HepG2 (cell line): ENCODE measurements at regions not wholly inside any gene's neighbourhood (a gene's known extent, or its start where the extent isn't known, plus 50 kb on each side); places are given as distances from the start of the nearest gene placed in this dataset.

Experiments used
- CC2D1A ChIP-seq: sonication (generic); formaldehyde crosslinking; IDR thresholded peaks from 2 replicates; pipeline ENCODE4 v1.8.1; 2023; ENCODE audit warnings: mild to moderate bottlenecking, missing genetic modification reagents
- FOXA3 ChIP-seq: IDR thresholded peaks from 2 replicates; pipeline ENCODE4 v1.6.1; 2016; ENCODE audit warnings: missing genetic modification reagents, missing compliant biosample characterization
- JUN ChIP-seq: sonication (generic); formaldehyde crosslinking; IDR thresholded peaks from 2 replicates; pipeline ENCODE4 v1.4.0; 2020; ENCODE audit warnings: mild to moderate bottlenecking, missing genetic modification reagents
- TCF7L2 ChIP-seq: IDR thresholded peaks from 2 replicates; pipeline ENCODE4 v1.6.1; 2011; ENCODE audit warnings: mild to moderate bottlenecking, low read depth, low read length, moderate library complexity
- ZNF318 ChIP-seq: sonication (generic); formaldehyde crosslinking; IDR thresholded peaks from 2 replicates; pipeline ENCODE4 v1.4.0; 2020; ENCODE audit warnings: mild to moderate bottlenecking, missing genetic modification reagents
- ZNF609 ChIP-seq: sonication (generic); formaldehyde crosslinking; IDR thresholded peaks from 2 replicates; pipeline ENCODE4 v1.4.0; 2020; ENCODE audit warnings: mild to moderate bottlenecking, missing genetic modification reagents, borderline replicate concordance

- TF ChIP-seq JUN (CRISPR knock-in tag) (no peak), ZNF318 (CRISPR knock-in tag) (no peak), TCF7L2 (no peak), FOXA3 (CRISPR knock-in tag) (no peak), CC2D1A (CRISPR knock-in tag) (no peak), ZNF609 (CRISPR knock-in tag) (no peak)
Measured at GRCh38 chr9:129312251-129313122, 134.4 kb upstream of the IER5L start.
